ENCODE measurements at regions not wholly inside any gene's neighbourhood (a gene's known extent, or its start where the extent isn't known, plus 50 kb on each side); places are given as distances from the start of the nearest gene placed in this dataset.

DNA sequence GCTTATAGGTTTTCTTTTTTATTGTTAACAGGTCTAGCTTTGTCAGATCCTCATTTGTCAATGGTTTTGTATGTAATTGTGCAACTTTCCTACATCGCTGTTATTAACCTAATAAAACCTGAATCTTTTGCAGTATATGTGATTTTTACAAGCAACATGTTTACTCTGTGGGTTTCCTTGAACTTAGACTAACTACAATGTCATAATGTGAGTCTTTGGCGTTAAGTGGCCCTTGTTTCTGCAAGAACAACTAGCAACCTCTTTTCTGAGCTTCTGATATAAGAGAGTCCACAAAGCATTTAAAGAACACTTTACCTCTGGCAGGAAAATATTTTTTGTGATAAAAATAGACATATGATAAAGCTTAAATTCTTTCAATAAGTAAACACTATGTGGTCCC lies 230.3 kb upstream of the CFAP20DC start:
- no peak for DNase-seq

- no peak for DNase-seq
Observed at GRCh38 chr3:59277816-59278215, 228.0 kb upstream of the CFAP20DC start.

GRCh38 chr3:59277201-59277600 lies 227.4 kb upstream of the CFAP20DC start:
- peak; percentile 3 for DNase-seq

DNA sequence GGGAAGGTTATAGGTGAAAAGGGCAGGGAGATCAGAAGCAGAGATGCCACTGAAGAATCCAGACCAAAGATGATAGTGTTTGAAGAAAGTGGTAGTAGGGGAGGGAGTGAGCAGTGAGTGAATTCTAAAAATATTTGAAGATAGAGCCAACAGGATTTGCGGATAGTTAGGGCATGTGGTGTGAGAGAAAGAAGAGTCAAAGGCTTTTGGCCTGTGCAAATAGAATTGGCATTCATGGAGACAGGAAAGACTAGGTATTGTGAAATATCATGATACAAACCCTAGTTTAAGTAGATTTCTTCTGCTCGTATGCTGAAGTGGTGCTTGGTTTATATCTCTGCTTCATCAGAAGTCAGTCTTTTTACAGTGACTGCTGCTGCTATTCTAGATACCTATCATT lies 224.2 kb upstream of the CFAP20DC start:
- no peak for DNase-seq

- no peak for DNase-seq
Observed at GRCh38 chr3:59271971-59272370, 222.1 kb upstream of the CFAP20DC start.

- DNase-seq = no peak
Observed at GRCh38 chr3:59270921-59271320, 221.1 kb upstream of the CFAP20DC start.

GRCh38 chr3:59270209-59270608 lies 220.4 kb upstream of the CFAP20DC start:
- DNase-seq = no peak

DNA sequence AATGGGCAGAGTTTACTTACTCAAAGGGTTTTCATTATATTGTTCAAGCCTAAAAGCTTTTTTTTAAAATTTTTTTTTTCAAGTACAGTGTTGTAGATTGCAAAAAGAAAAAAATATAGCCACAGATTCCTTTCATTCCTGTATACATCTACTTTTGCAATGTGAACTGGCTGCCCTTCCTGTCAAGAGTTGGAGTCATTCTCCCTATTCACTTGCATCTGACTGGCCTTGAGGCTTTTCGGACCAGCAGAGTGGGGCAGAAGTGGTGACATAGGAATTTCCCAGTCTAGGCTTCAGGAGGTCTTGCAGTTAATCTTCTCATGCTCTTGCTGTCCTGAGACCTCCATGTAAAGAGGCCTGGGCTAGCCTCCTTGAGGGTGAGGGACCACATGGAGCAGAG lies 218.3 kb upstream of the CFAP20DC start:
- DNase-seq = no peak

DNA sequence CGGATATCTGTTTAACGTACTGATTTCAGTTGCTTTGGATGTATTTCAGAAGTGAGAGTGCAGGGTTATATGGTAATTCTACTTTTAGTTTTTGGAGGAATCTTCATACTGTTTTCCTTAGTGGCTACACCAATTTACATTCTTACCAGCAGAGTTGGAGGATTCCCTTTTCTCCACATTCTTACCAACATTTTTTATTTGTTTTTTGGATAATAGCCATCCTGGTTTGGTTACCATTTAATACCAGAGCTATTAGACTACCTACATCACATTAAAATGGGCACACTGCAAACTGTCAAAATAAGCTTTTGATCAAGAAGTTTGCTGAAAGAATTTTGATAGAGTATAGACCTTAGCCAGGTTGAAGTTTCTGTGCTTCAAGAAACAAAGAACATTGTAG lies 217.2 kb upstream of the CFAP20DC start:
- no peak for DNase-seq

- DNase-seq = no peak
Observed at GRCh38 chr3:59266551-59266950, 216.7 kb upstream of the CFAP20DC start.

GRCh38 chr3:59265566-59265965 lies 215.7 kb upstream of the CFAP20DC start:
- no peak for DNase-seq

GRCh38 chr3:59264366-59264765 lies 214.5 kb upstream of the CFAP20DC start:
- peak; percentile 0 for DNase-seq

- no peak for DNase-seq
Observed at GRCh38 chr3:59263152-59263551, 213.3 kb upstream of the CFAP20DC start.

- no peak for DNase-seq
Observed at GRCh38 chr3:59262076-59262498, 212.3 kb upstream of the CFAP20DC start.

- DNase-seq = no peak
Observed at GRCh38 chr3:59261009-59261408, 211.2 kb upstream of the CFAP20DC start.

DNA sequence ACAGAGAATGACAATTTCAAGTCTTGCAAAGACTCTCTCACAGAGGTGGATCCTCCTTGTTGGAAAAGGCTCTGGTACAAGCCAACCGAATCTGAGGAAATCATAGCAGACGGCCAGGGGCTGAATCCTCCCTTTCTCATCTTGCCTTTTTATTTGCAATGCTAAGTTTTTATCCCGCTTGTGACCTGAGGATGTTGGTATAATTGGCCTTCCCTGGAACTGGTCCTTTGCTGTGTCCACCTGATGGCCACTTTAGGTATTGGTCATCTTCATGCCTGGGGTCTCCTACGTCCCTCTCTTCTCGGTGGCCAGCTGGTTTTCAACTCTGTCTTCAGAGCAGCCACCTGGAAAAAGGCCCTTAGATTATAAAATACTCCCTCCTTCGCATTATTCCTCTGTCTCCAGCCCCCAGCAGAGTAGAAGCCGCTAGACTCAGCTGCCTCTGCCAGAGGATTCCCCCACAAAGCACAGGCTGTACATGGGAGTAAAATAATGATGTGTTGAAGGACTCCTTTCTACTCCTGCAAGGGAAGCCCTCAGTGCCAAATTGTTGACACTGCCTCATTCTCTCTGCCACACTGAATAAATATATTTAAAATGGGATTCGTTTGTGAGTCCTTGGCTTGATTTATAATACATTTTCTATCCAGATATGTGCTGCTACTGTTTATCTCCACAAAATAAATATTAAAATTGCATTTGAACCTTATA lies 208.9 kb upstream of the CFAP20DC start:
- DNase-seq = no peak

GRCh38 chr3:59257506-59257905 lies 207.7 kb upstream of the CFAP20DC start:
- DNase-seq = no peak

DNA sequence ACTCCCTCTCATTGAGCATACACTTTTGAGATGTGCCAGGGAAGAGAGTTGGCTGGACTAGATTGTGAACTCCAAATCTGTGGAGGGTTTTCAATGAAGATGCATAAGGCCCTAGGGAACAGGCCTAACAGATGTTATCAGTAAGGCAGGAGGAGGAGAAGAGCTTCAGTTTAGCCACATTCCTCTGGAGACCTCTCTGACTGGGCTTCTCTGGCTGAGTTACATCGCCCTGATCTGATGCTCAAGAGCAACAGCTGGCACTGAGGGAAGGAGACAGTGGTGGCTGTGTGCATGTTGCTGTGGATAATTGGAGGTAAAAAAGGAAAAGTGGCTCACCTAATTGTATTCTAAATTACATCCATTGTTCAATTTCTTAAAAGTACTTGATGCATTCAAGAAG lies 206.4 kb upstream of the CFAP20DC start:
- DNase-seq = no peak

GRCh38 chr3:59254976-59255375 lies 205.2 kb upstream of the CFAP20DC start:
- DNase-seq = no peak

DNA sequence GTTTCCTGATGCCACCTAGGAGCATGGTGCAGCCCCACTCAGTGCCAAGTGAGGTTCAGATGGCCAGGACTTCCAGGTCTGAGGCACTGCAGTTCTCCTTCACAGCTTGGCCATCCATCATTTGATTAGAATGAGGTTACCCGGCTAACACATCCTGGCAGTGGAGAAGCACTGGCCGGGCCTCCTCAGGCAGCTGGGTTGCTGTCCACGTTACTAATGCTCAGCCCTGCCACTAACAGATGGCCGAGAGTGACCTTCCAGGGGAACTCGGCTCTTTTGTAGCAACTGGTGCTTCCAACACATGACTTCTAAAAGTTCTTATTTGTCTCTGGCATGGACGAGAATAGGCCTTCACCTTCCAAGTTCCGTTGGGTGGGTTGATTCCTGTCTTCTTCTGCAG lies 204.6 kb upstream of the CFAP20DC start:
- DNase-seq = no peak

GRCh38 chr3:59253523-59253922 lies 203.7 kb upstream of the CFAP20DC start:
- no peak for DNase-seq

- DNase-seq = no peak
Observed at GRCh38 chr3:59251869-59252268, 202.0 kb upstream of the CFAP20DC start.

GRCh38 chr3:59250600-59250999 lies 200.8 kb upstream of the CFAP20DC start:
- DNase-seq = no peak

GRCh38 chr3:59249698-59250361 lies 200.0 kb upstream of the CFAP20DC start:
- DNase-seq = no peak

GRCh38 chr3:59249004-59249403 lies 199.2 kb upstream of the CFAP20DC start:
- DNase-seq = no peak
